Fibroblast of villous mesenchyme (primary cell): ENCODE measurements at regions not wholly inside any gene's neighbourhood (a gene's known extent, or its start where the extent isn't known, plus 50 kb on each side); places are given as distances from the start of the nearest gene placed in this dataset.

Source experiments
- DNase-seq: peaks from one replicate; pipeline ENCODE4 v3.0.0-alpha.2; 2010; ENCODE audit warnings: low read depth
- H3K4me3 ChIP-seq: 2 replicates; pipeline ENCODE4 v1.5.1; 2011; ENCODE audit warnings: low read depth, mild to moderate bottlenecking, low read length
- CTCF ChIP-seq: IDR thresholded peaks from 2 replicates; pipeline ENCODE4 v1.5.1; 2012; ENCODE audit warnings: low read depth, mild to moderate bottlenecking, low read length; ENCODE audit not compliant: insufficient read depth

- TF ChIP-seq CTCF: no peak
- H3K4me3 ChIP-seq: no peak overlapping the region
- no peak for DNase-seq
These were observed 197.8 kb downstream of the PAX3 start for GRCh38 chr2:222100704-222101699.

GRCh38 chr2:222088561-222088960 is 210.2 kb downstream of the PAX3 start:
- H3K4me3 ChIP-seq: no peak overlapping the region
- DNase-seq: no peak
- TF ChIP-seq CTCF: no peak

GRCh38 chr2:222087998-222088397 is 210.8 kb downstream of the PAX3 start:
- no peak for DNase-seq
- no peak overlapping the region for H3K4me3 ChIP-seq
- no peak for TF ChIP-seq CTCF

- TF ChIP-seq CTCF: no peak
These were observed 216.6 kb downstream of the PAX3 start for GRCh38 chr2:222082201-222082600.

GRCh38 chr2:222080141-222080540 is 218.7 kb downstream of the PAX3 start:
- H3K4me3 ChIP-seq: no peak overlapping the region
- no peak for TF ChIP-seq CTCF
- no peak for DNase-seq

More at GRCh38 chr2:222082201-222082600, 216.6 kb downstream of the PAX3 start:
- no peak for DNase-seq
- H3K4me3 ChIP-seq: no peak overlapping the region

- H3K4me3 ChIP-seq: no peak overlapping the region
- DNase-seq: no peak
- TF ChIP-seq CTCF: no peak
These were observed 221.7 kb downstream of the PAX3 start for GRCh38 chr2:222076973-222077690.
